Testis (tissue), 2 donors: ENCODE measurements at regions not wholly inside any gene's neighbourhood (a gene's known extent, or its start where the extent isn't known, plus 50 kb on each side); places are given as distances from the start of the nearest gene placed in this dataset.

Experiments used
- DNase-seq: peaks from one replicate; pipeline ENCODE4 v3.0.0-alpha.2; 2019
- H3K27ac ChIP-seq, 2 donors: fragments of 200-600 bp; sonication (generic); one replicate each; pipeline ENCODE4 v1.5.1; 2019
- H3K27me3 ChIP-seq: fragments of 200-600 bp; sonication (generic); one replicate; pipeline ENCODE4 v1.5.1; 2019
- H3K36me3 ChIP-seq: fragments of 200-600 bp; sonication (generic); one replicate; pipeline ENCODE4 v1.5.1; 2017; ENCODE audit warnings: low read depth; ENCODE audit errors: missing control alignments
- H3K4me1 ChIP-seq: fragments of 200-600 bp; sonication (generic); one replicate; pipeline ENCODE4 v1.5.1; 2019
- H3K4me3 ChIP-seq, 2 donors: fragments of 200-600 bp; sonication (generic); one replicate each; pipeline ENCODE4 v1.5.1; 2017 to 2019
- H3K9me3 ChIP-seq: fragments of 200-600 bp; sonication (generic); one replicate; pipeline ENCODE4 v1.5.1; 2017
- POLR2A ChIP-seq: fragments of 450-650 bp; IDR thresholded peaks from one replicate; pipeline ENCODE4 v1.6.1; 2017; ENCODE audit warnings: antibody characterized with exemption, mild to moderate bottlenecking, moderate library complexity
- whole genome bisulfite sequencing, 2 donors: methylation state at CpG; one replicate each; pipeline ENCODE4 v1.1.5; 2018; 5-methylcytosine and 5-hydroxymethylcytosine counted together
- intact Hi-C: fragments of 100-400 bp; cut with DNase I; formaldehyde crosslinking; loops from one replicate; pipeline ENCODE4 v1.15.1; 2023; ENCODE audit warnings: low total_unique reads
- TF ChIP-seq, protein P1 (sequence below), 3 experiments: fragments of 450-650 bp in 2 of 3; fragments of 200-600 bp in 1 of 3; sonication (generic) in 1 of 3; IDR thresholded peaks; one replicate each; pipeline ENCODE4 v1.5.1; 2016 to 2019; ENCODE audit warnings: antibody characterized with exemption in 3 of 3, mild to moderate bottlenecking in 2 of 3, moderate library complexity in 1 of 3

DNA sequence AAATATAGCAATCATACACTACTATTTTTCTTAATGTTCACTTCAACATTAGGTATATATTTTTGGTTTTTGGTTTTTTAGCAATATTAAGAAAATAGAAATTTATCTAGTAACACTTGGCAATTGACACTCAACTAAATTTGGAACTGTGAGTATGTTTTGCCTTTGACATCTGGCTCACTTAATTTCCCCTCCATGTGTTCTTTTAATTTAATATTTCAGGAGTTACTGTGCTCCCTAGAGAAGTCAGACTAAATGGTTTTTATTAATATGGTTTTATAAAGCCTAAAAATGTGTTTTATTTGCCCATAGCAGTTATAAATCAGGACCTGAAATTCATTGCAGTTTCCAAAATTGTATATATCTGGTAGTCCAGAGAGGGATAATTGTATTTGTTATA lies 175.3 kb upstream of the AVPR1A start:
- no peak for DNase-seq
- intact Hi-C loops: no loop called here
- Histone ChIP-seq H3K27ac (no peak overlapping the region), H3K27me3 (no peaks in the 10 kb centered on the region), H3K4me3 (no peak overlapping the region), H3K9me3 (no peaks in the 10 kb centered on the region), H3K4me1 (no peaks in the 10 kb centered on the region), H3K36me3 (no peaks in the 10 kb centered on the region)
- TF ChIP-seq, protein P1, sequence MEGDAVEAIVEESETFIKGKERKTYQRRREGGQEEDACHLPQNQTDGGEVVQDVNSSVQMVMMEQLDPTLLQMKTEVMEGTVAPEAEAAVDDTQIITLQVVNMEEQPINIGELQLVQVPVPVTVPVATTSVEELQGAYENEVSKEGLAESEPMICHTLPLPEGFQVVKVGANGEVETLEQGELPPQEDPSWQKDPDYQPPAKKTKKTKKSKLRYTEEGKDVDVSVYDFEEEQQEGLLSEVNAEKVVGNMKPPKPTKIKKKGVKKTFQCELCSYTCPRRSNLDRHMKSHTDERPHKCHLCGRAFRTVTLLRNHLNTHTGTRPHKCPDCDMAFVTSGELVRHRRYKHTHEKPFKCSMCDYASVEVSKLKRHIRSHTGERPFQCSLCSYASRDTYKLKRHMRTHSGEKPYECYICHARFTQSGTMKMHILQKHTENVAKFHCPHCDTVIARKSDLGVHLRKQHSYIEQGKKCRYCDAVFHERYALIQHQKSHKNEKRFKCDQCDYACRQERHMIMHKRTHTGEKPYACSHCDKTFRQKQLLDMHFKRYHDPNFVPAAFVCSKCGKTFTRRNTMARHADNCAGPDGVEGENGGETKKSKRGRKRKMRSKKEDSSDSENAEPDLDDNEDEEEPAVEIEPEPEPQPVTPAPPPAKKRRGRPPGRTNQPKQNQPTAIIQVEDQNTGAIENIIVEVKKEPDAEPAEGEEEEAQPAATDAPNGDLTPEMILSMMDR (IDR thresholded peaks at IDR 0.05): no peak
- TF ChIP-seq POLR2A: no peak

DNA sequence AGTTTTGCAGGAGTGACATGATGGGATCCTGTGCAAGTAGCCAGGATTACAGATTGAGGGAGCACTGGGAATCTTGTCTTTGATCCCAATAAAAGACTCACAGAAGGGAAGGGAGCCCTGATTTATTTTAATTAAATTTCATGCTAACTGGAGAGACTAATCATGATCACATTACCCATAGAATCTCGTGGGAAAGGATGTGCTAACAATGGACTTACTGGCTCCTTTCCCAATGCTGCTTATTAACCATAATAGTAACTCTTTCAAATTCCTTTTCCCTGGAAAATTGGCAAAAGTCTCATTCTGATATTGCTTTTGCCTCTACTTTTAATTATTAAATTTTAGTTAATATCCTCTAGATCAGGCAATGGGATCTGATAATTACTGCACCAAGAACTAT lies 174.8 kb upstream of the AVPR1A start:
- H3K27me3 ChIP-seq: no peaks in the 10 kb centered on the region
- no peaks in the 10 kb centered on the region for H3K4me1 ChIP-seq
- 16 to 31% methylated on average over 1 of the region's 1 CpG for WGBS, 2 donors
- H3K27ac ChIP-seq: no peak overlapping the region
- no peaks in the 10 kb centered on the region for H3K36me3 ChIP-seq
- DNase-seq: no peak
- H3K9me3 ChIP-seq: no peaks in the 10 kb centered on the region
- no peak overlapping the region for H3K4me3 ChIP-seq
- intact Hi-C loops: no loop called here
- TF ChIP-seq POLR2A: no peak
- TF ChIP-seq, protein P1 (IDR thresholded peaks at IDR 0.05): no peak

DNA sequence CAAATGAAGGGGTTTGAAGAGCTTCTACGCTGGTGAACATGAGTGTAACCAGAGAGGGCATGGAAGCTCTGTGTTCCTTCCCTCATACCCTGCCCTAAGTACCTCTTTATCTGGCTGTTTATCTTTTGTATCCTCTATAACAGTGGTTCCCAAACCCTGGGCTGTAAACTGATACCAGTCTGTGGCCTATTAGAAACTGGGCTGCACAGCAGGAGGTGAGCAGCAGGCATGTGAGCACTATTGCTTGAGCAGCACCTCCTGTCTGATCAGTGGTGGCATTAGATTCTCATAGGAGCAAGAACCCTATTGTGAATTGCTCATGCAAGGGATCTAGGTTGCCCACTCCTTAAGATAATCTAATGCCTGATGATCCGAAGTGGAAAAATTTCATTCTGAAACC lies 172.9 kb upstream of the AVPR1A start:
- Histone ChIP-seq H3K4me3 (no peak overlapping the region), H3K36me3 (no peaks in the 10 kb centered on the region), H3K27me3 (no peaks in the 10 kb centered on the region), H3K9me3 (no peaks in the 10 kb centered on the region), H3K4me1 (no peaks in the 10 kb centered on the region), H3K27ac (no peak overlapping the region)
- intact Hi-C loops: no loop called here
- WGBS, 2 donors: 88 to 90% methylated on average over 2 of the region's 2 CpGs
- DNase-seq: no peak
- no peak for TF ChIP-seq POLR2A
- TF ChIP-seq, protein P1 (IDR thresholded peaks at IDR 0.05): no peak

DNA sequence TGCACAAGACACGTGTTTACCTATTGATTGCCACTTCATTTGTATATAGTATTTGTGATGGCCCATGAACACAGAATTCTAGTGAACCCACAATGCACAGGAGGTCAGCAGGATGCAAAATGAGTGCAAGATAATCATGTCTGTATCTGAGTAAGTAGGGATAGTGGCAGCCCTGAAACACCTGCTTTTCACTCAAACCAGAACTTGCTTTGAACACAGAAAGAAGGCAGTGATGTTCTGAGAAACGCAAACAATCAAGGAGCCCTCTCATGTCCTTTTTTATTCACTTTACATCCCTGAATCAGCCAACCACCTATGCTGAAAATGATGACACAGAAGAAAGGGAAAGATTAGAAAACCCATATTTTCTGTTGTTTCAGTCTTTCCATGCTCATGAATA lies 170.4 kb upstream of the AVPR1A start:
- H3K4me3 ChIP-seq: no peak overlapping the region
- TF ChIP-seq, protein P1 (IDR thresholded peaks at IDR 0.05): no peak
- no peak for TF ChIP-seq POLR2A
- no peaks in the 10 kb centered on the region for H3K4me1 ChIP-seq
- H3K27me3 ChIP-seq: no peaks in the 10 kb centered on the region
- H3K36me3 ChIP-seq: no peaks in the 10 kb centered on the region
- intact Hi-C loops: no loop called here
- H3K27ac ChIP-seq: no peak overlapping the region
- H3K9me3 ChIP-seq: no peaks in the 10 kb centered on the region
- 92 to 93% methylated on average over 2 of the region's 2 CpGs for WGBS, 2 donors
- no peak for DNase-seq

DNA sequence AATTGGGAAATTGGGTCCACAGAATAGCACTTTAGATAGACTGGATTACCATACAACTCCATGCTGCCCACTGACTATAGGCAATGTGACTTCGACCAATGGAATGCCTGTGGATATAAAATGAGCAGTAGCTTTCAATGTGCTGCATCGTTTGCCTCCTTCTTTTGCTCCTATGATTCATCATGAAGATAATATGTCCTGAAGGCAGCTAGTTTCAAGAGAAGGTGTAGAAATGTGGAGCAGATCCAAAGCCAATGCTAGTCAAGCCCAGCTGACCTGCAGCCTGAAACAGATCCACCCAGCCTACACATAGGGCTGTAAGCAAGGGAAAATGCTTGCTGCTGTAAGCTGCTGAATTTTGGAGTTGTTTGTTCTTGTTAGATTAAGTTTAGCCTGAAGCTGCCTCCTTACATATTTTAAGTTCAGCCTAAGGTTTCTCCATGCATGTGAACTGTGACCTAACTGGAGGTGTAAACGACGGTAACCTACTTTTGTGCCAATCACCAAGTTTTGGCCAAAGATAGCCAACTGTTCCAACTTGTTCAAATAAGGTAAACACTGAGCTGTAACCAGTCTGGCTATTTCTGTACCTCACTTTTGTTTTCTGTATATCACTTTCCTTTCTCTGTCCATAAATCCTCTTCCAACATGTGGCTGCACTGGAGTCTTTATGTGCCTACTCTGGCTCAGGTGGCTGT lies 169.1 kb upstream of the AVPR1A start:
- no peak for DNase-seq
- Histone ChIP-seq H3K4me3 (no peak overlapping the region), H3K9me3 (no peaks in the 10 kb centered on the region), H3K36me3 (no peaks in the 10 kb centered on the region), H3K4me1 (no peaks in the 10 kb centered on the region), H3K27ac (no peak overlapping the region), H3K27me3 (no peaks in the 10 kb centered on the region)
- intact Hi-C loops: no loop called here
- WGBS, 2 donors: 85 to 90% methylated on average over 4 of the region's 4 CpGs
- TF ChIP-seq, protein P1 (IDR thresholded peaks at IDR 0.05): no peak
- no peak for TF ChIP-seq POLR2A
